ENCODE measurements at regions not wholly inside any gene's neighbourhood (a gene's known extent, or its start where the extent isn't known, plus 50 kb on each side); places are given as distances from the start of the nearest gene placed in this dataset.

DNA sequence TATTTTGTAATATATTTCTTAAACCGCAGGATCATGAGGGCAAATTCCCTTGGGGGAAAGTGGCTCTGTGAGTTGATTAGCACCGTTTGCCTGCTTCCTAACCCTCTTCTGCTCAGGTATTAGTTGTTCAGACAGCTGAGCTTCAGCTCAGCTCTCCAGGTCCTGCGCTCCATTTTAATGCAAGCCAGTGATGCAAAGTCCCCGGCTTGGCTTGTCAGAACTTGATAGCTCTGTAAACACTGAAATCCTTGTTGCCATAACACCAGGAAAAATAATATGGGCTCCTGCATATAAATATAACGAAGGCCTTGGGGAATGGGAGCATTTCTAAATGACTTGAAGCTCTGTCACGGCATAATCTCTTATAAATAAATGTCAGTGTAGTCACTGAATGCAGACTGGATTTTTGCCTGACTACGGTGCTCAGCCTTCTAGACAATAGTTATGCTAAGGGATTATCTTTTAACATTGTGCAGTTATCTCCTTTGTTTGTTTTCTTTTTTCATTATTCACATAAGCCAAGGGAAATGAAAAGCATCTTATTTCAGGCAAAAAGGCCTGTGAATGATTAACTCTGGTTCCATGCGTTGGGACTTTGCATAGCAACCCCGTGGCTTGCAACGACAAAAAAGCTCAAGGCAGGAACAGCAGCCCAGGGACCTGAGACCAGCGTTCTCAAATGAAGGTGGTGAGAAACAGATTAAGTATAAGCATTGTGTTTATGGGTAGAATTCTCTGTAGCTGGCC, 253.2 kb downstream of the SPRY1 start:
- Histone ChIP-seq H3K36me3 (replicated peaks in 1 of 2; ENCODE audit: control extremely low read depth in 1 of 2, control insufficient read depth in 1 of 2, extremely low read depth in 1 of 2, insufficient read depth in 2 of 2, low read length in 1 of 2) (no peaks in the 10 kb centered on the region), H3K9me3 (ENCODE audit: control extremely low read depth in 1 of 3, control insufficient read depth in 2 of 3, insufficient read depth in 1 of 3, low read length in 2 of 3) (no peaks in the 10 kb centered on the region), H2AFZ (ENCODE audit: insufficient read depth, low read depth, low read length, poor library complexity, severe bottlenecking) (peak overlapping the region; percentile 40), H3K4me2 (replicated peaks; ENCODE audit: low read depth, low read length, poor library complexity, severe bottlenecking) (peak overlapping the region; percentile 47), H3K79me2 (ENCODE audit: control insufficient read depth, insufficient read depth, low read length) (no peaks in the 10 kb centered on the region), H3K9ac (ENCODE audit: low read length) (no peak overlapping the region), H3K27me3 (replicated peaks in 1 of 4; ENCODE audit: control extremely low read depth in 1 of 4, control insufficient read depth in 3 of 4, insufficient read depth in 4 of 4, low read length in 3 of 4) (no peaks in the 10 kb centered on the region), H3K27ac (ENCODE audit: low read length in 2 of 2) (peak overlapping the region in 1 of 2 donors; percentile 17), H3K4me3 (ENCODE audit: control extremely low read depth in 1 of 5, extremely low read depth in 1 of 5, insufficient read depth in 1 of 5, low read depth in 2 of 5, low read length in 4 of 5) (no peak overlapping the region), H3K4me1 (ENCODE audit: control insufficient read depth in 2 of 2, insufficient read depth in 2 of 2, low read length in 2 of 2) (peaks cover 12 to 17% of the 10 kb centered on the region in 2 donors), H4K20me1 (ENCODE audit: control insufficient read depth, insufficient read depth, low read length, poor library complexity, severe bottlenecking) (no peaks in the 10 kb centered on the region)
- no peaks in the 10 kb centered on the region for H3K9me3 Mint-ChIP-seq (ENCODE audit: insufficient read depth)
- TF ChIP-seq EZH2 (IDR thresholded peaks at IDR 0.05; ENCODE audit: borderline replicate concordance, insufficient read depth, low read depth, low read length, poor library complexity, severe bottlenecking), result no peak
- TF ChIP-seq, protein P1, sequence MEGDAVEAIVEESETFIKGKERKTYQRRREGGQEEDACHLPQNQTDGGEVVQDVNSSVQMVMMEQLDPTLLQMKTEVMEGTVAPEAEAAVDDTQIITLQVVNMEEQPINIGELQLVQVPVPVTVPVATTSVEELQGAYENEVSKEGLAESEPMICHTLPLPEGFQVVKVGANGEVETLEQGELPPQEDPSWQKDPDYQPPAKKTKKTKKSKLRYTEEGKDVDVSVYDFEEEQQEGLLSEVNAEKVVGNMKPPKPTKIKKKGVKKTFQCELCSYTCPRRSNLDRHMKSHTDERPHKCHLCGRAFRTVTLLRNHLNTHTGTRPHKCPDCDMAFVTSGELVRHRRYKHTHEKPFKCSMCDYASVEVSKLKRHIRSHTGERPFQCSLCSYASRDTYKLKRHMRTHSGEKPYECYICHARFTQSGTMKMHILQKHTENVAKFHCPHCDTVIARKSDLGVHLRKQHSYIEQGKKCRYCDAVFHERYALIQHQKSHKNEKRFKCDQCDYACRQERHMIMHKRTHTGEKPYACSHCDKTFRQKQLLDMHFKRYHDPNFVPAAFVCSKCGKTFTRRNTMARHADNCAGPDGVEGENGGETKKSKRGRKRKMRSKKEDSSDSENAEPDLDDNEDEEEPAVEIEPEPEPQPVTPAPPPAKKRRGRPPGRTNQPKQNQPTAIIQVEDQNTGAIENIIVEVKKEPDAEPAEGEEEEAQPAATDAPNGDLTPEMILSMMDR (IDR thresholded peaks at IDR 0.05), result no peak
- CTCF ChIA-PET, result interaction anchor here (1.0 to 2.2 kb wide), 6 partner anchors 9 to 325 kb away, joined by 3 to 15 read pairs (median 5); no protein-coding TSS in a partner anchor
- intact Hi-C loops (cut with micrococcal nuclease), result no loop called here
- no peak overlapping the region for H3K4me3 Mint-ChIP-seq
- H3K27ac Mint-ChIP-seq, result no peak overlapping the region
- H3K27me3 Mint-ChIP-seq, result peaks cover 5% of the 10 kb centered on the region
- H3K4me1 Mint-ChIP-seq, result peaks cover 19% of the 10 kb centered on the region
- POLR2A ChIA-PET, result no interaction called here
- DNase-seq, result no peak
- WGBS (ENCODE audit: insufficient coverage), result 92% methylated on average over 9 of the region's 11 CpGs
- peak; percentile 24 for ATAC-seq (ENCODE audit: low read depth)

DNA sequence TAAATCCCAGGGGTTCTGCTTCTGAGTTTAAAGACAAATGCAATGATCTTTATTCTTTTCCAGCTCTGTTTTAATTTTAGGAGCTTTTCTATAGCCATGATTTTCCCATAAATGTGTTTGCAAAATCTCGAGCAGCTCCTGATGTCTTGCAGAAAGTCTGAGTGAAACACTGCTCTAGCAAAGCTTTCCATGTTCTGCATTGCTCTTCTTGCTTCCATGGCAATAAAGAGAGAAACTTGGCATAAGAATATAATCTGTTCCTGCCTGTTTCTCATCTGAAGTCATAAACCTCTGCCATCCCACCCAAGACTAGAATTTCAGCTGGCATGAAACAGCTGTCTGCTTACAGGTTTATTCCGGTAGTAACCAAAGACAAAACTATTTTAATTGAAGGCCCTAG, 254.5 kb downstream of the SPRY1 start:
- Mint-ChIP-seq H3K4me3 (no peak overlapping the region), H3K27me3 (peaks cover 5% of the 10 kb centered on the region), H3K4me1 (peaks cover 19% of the 10 kb centered on the region), H3K9me3 (ENCODE audit: insufficient read depth) (no peaks in the 10 kb centered on the region), H3K27ac (no peak overlapping the region)
- Histone ChIP-seq H3K27me3 (replicated peaks in 1 of 4; ENCODE audit: control extremely low read depth in 1 of 4, control insufficient read depth in 3 of 4, insufficient read depth in 4 of 4, low read length in 3 of 4) (no peaks in the 10 kb centered on the region), H2AFZ (ENCODE audit: insufficient read depth, low read depth, low read length, poor library complexity, severe bottlenecking) (no peak overlapping the region), H3K27ac (ENCODE audit: low read length in 2 of 2) (no peak overlapping the region), H3K4me3 (ENCODE audit: control extremely low read depth in 1 of 5, extremely low read depth in 1 of 5, insufficient read depth in 1 of 5, low read depth in 2 of 5, low read length in 4 of 5) (no peak overlapping the region), H3K79me2 (ENCODE audit: control insufficient read depth, insufficient read depth, low read length) (no peaks in the 10 kb centered on the region), H3K36me3 (replicated peaks in 1 of 2; ENCODE audit: control extremely low read depth in 1 of 2, control insufficient read depth in 1 of 2, extremely low read depth in 1 of 2, insufficient read depth in 2 of 2, low read length in 1 of 2) (no peaks in the 10 kb centered on the region), H3K9ac (ENCODE audit: low read length) (no peak overlapping the region), H4K20me1 (ENCODE audit: control insufficient read depth, insufficient read depth, low read length, poor library complexity, severe bottlenecking) (no peaks in the 10 kb centered on the region), H3K4me2 (replicated peaks; ENCODE audit: low read depth, low read length, poor library complexity, severe bottlenecking) (no peak overlapping the region), H3K4me1 (ENCODE audit: control insufficient read depth in 2 of 2, insufficient read depth in 2 of 2, low read length in 2 of 2) (peaks cover 12 to 17% of the 10 kb centered on the region in 2 donors), H3K9me3 (ENCODE audit: control extremely low read depth in 1 of 3, control insufficient read depth in 2 of 3, insufficient read depth in 1 of 3, low read length in 2 of 3) (peaks cover 0 to under 1% (median 0%) of the 10 kb centered on the region in 3 donors)
- ATAC-seq (ENCODE audit: low read depth) (no peak), DNase-seq (no peak)
- TF ChIP-seq, protein P1 (IDR thresholded peaks at IDR 0.05), result no peak
- no peak for TF ChIP-seq EZH2 (IDR thresholded peaks at IDR 0.05; ENCODE audit: borderline replicate concordance, insufficient read depth, low read depth, low read length, poor library complexity, severe bottlenecking)
- ChIA-PET CTCF (interaction anchor here (1.0 to 2.2 kb wide), 4 partner anchors 10 to 259 kb away, joined by 4 to 15 read pairs (median 6); no protein-coding TSS in a partner anchor), POLR2A (no interaction called here)
- intact Hi-C loops (cut with micrococcal nuclease), result no loop called here
- WGBS (ENCODE audit: insufficient coverage), result 90% methylated on average over 2 of the region's 2 CpGs

Data from B cell (primary cell).